ENCODE measurements at regions not wholly inside any gene's neighbourhood (a gene's known extent, or its start where the extent isn't known, plus 50 kb on each side); places are given as distances from the start of the nearest gene placed in this dataset.

DNA sequence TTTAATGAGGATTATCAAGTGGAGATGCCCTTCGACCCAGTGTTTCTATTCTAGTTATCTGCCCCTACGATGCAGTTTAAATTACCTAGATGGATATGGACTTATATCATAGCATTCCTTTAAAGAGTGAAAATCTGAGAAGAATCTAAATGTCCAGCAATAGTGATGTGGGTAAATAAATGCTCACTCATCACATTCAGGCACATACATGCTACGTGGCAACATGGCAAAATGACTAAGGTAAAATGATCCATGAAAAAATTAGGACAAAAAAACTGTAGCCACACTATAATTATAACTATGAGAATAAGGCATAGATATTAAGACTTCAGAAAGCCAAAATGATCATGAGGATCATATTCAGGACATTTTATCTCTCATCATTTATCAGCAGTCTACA, 82.4 kb upstream of the PDE1C start:
- TF ChIP-seq CTCF (IDR thresholded peaks at IDR 0.05) (no peak), POLR2A (IDR thresholded peaks at IDR 0.05) (no peak), POLR2AphosphoS5 (IDR thresholded peaks at IDR 0.05) (no peak), EP300 (IDR thresholded peaks at IDR 0.05) (no peak)

Measured in suprapubic skin (tissue), 4 donors.